ENCODE measurements at regions not wholly inside any gene's neighbourhood (a gene's known extent, or its start where the extent isn't known, plus 50 kb on each side); places are given as distances from the start of the nearest gene placed in this dataset.

- Histone ChIP-seq H3K4ac (replicated peaks; ENCODE audit: insufficient read length, low read depth, low read length) (no peak overlapping the region), H4K8ac (ENCODE audit: extremely low read depth, insufficient read depth, low read length) (no peak overlapping the region)
- WGBS, 2 experiments (ENCODE audit: extremely low coverage in 1 of 2, insufficient coverage in 1 of 2, insufficient read length in 1 of 2, insufficient replicate concordance in 2 of 2, low coverage in 1 of 2, low lambda C conversion rate in 2 of 2, missing lambda C conversion rate in 1 of 2) = 84% methylated on average over 7 of the region's 7 CpGs; no CpG with 5 or more reads in 1 of the 2 experiments
Measured at GRCh38 chr14:58864751-58865513, 227.2 kb downstream of the DACT1 start.

More at GRCh38 chr14:58864751-58865513, 227.2 kb downstream of the DACT1 start:
- H3K9ac ChIP-seq (replicated peaks in 1 of 4; ENCODE audit: extremely low read depth in 1 of 4, low read depth in 3 of 4, low read length in 3 of 4) = no peak overlapping the region
- H4K91ac ChIP-seq (replicated peaks; ENCODE audit: insufficient read length, low read length) = no peak overlapping the region
- no peaks in the 10 kb centered on the region for H3K36me3 ChIP-seq (ENCODE audit: control insufficient read depth in 2 of 4, insufficient read depth in 4 of 4, low read length in 3 of 4)
- H4K5ac ChIP-seq (ENCODE audit: insufficient read length, low read depth, low read length) = no peak overlapping the region
- no peak for FAIRE-seq
- H3K79me1 ChIP-seq (ENCODE audit: low read depth, low read length) = no peaks in the 10 kb centered on the region
- H2BK120ac ChIP-seq (replicated peaks; ENCODE audit: low read depth, low read length) = no peak overlapping the region
- H2BK20ac ChIP-seq (ENCODE audit: low read length) = no peak overlapping the region
- no peak overlapping the region for H2BK12ac ChIP-seq (ENCODE audit: low read depth, low read length)
- no peaks in the 10 kb centered on the region for H3K9me3 ChIP-seq (ENCODE audit: insufficient read depth in 2 of 2, low read depth in 1 of 2, low read length in 1 of 2)
- TF ChIP-seq BRCA1 (IDR thresholded peaks at IDR 0.05; ENCODE audit: low read depth, low read length) = no peak
- POLR2A ChIA-PET (ENCODE audit: partially characterized antibody) = no interaction called here
- no peak for DNase-seq (ENCODE audit: low read depth in 1 of 2, low spot score in 2 of 2)
- no peak overlapping the region for H3K18ac ChIP-seq (ENCODE audit: extremely low read depth, low read length)
- no peaks in the 10 kb centered on the region for H3K79me2 ChIP-seq (ENCODE audit: control insufficient read depth in 1 of 2, insufficient read depth in 2 of 2, low read length in 2 of 2)
- H2AK5ac ChIP-seq (ENCODE audit: low read depth, low read length) = no peak overlapping the region
- H4K20me1 ChIP-seq (replicated peaks in 1 of 2; ENCODE audit: control insufficient read depth in 1 of 2, insufficient read depth in 2 of 2, low read length in 2 of 2) = no peaks in the 10 kb centered on the region
- no peak overlapping the region for H3K27ac ChIP-seq (ENCODE audit: low read depth, low read length)
- no peaks in the 10 kb centered on the region for H3K4me1 ChIP-seq (replicated peaks in 1 of 4; ENCODE audit: control insufficient read depth in 3 of 4, insufficient read depth in 4 of 4, low read length in 3 of 4)
- no peaks in the 10 kb centered on the region; the same call in 1 of the 2 replicates for H3K23me2 ChIP-seq (ENCODE audit: low read depth, low read length)
- no peak overlapping the region for H2BK15ac ChIP-seq (ENCODE audit: low read length)
- no peak overlapping the region for H3K56ac ChIP-seq (replicated peaks; ENCODE audit: insufficient read length, low read depth, low read length)
- no peaks in the 10 kb centered on the region for H3K27me3 ChIP-seq (replicated peaks in 1 of 4; ENCODE audit: control insufficient read depth in 3 of 4, extremely low read depth in 1 of 4, insufficient read depth in 3 of 4, low read length in 3 of 4)
- CTCF ChIA-PET (ENCODE audit: partially characterized antibody) = interaction anchor here (0.5 to 1.2 kb wide), 4 partner anchors 40 to 226 kb away, joined by 3 read pairs; no protein-coding TSS in a partner anchor
- no peak overlapping the region for H3K23ac ChIP-seq (ENCODE audit: insufficient read length)
- H3K4me2 ChIP-seq (ENCODE audit: insufficient read depth in 1 of 2, low read depth in 2 of 2, low read length in 2 of 2) = no peak overlapping the region
- no peak overlapping the region for H3K14ac ChIP-seq (ENCODE audit: insufficient read length)
- H2AFZ ChIP-seq (ENCODE audit: low read length) = no peak overlapping the region
- H3K4me3 ChIP-seq (ENCODE audit: extremely low read depth in 1 of 4, insufficient read depth in 2 of 4, low read depth in 3 of 4, low read length in 4 of 4) = no peak overlapping the region
- H2BK5ac ChIP-seq (ENCODE audit: low read depth, low read length) = no peak overlapping the region
